GM18520 (cell line): ENCODE measurements at regions not wholly inside any gene's neighbourhood (a gene's known extent, or its start where the extent isn't known, plus 50 kb on each side); places are given as distances from the start of the nearest gene placed in this dataset.

Experiments used
- ATAC-seq: cut with Tn5 transposase; IDR thresholded peaks from one replicate; pipeline ENCODE4 v1.9.1; 2021; ENCODE audit not compliant: unreplicated experiment

- no peak for ATAC-seq
Observed at GRCh38 chr7:110095372-110096052, 995.4 kb upstream of the LRRN3 start.

- ATAC-seq: no peak
Observed at GRCh38 chr7:110104243-110104642, 986.7 kb upstream of the LRRN3 start.

GRCh38 chr7:110105307-110105706 lies 985.6 kb upstream of the LRRN3 start:
- ATAC-seq: no peak

GRCh38 chr7:110105840-110106239 lies 985.1 kb upstream of the LRRN3 start:
- ATAC-seq: no peak

- ATAC-seq: no peak
Observed at GRCh38 chr7:110119883-110120581, 970.9 kb upstream of the LRRN3 start.

GRCh38 chr7:110129159-110129558 lies 961.8 kb upstream of the LRRN3 start:
- ATAC-seq: no peak

- no peak for ATAC-seq
Observed at GRCh38 chr7:110130669-110131068, 960.3 kb upstream of the LRRN3 start.

GRCh38 chr7:110131344-110131743 lies 959.6 kb upstream of the LRRN3 start:
- no peak for ATAC-seq

- ATAC-seq: no peak
Observed at GRCh38 chr7:110139056-110139455, 951.9 kb upstream of the LRRN3 start.

GRCh38 chr7:110142939-110143526 lies 947.9 kb upstream of the LRRN3 start:
- ATAC-seq: no peak

GRCh38 chr7:110144599-110144998 lies 946.3 kb upstream of the LRRN3 start:
- no peak for ATAC-seq

GRCh38 chr7:110148054-110148453 lies 942.9 kb upstream of the LRRN3 start:
- ATAC-seq: no peak

- ATAC-seq: no peak
Observed at GRCh38 chr7:110153222-110153621, 937.7 kb upstream of the LRRN3 start.

GRCh38 chr7:110156511-110156910 lies 934.4 kb upstream of the LRRN3 start:
- no peak for ATAC-seq

GRCh38 chr7:110157631-110158362 lies 933.1 kb upstream of the LRRN3 start:
- no peak for ATAC-seq

GRCh38 chr7:110168010-110168409 lies 922.9 kb upstream of the LRRN3 start:
- ATAC-seq: no peak

GRCh38 chr7:110170841-110171240 lies 920.1 kb upstream of the LRRN3 start:
- no peak for ATAC-seq

- no peak for ATAC-seq
Observed at GRCh38 chr7:110177463-110177862, 913.5 kb upstream of the LRRN3 start.

- ATAC-seq: no peak
Observed at GRCh38 chr7:110179037-110179436, 911.9 kb upstream of the LRRN3 start.

- ATAC-seq: no peak
Observed at GRCh38 chr7:110181768-110182167, 909.2 kb upstream of the LRRN3 start.

- ATAC-seq: no peak
Observed at GRCh38 chr7:110186334-110186733, 904.6 kb upstream of the LRRN3 start.
